AG04449 (cell line): ENCODE measurements at regions not wholly inside any gene's neighbourhood (a gene's known extent, or its start where the extent isn't known, plus 50 kb on each side); places are given as distances from the start of the nearest gene placed in this dataset.
"Not testable (repeated sequence)": the region's sequence is repeated elsewhere in the genome, so short reads cannot be mapped to it uniquely, and the experiment has no call there.

Experiments used
- CTCF ChIA-PET: fragments of 350-600 bp; formaldehyde crosslinking; extraction: SDS; loops from one replicate; lab custom pipeline; 2021; ENCODE audit warnings: antibody characterized with exemption; lab: Yijun Ruan, JAX
- POLR2A ChIA-PET: fragments of 400-600, 350-600 bp; formaldehyde crosslinking; extraction: SDS; loops from one replicate; lab custom pipeline; 2020; ENCODE audit warnings: antibody characterized with exemption, inconsistent platforms; lab: Yijun Ruan, JAX
- DNase-seq: peaks from one replicate; pipeline ENCODE4 v3.0.0-alpha.2; 2010; ENCODE audit warnings: low read depth, low spot score
- H3K4me3 ChIP-seq: 2 replicates; pipeline ENCODE4 v1.5.1; 2011; ENCODE audit warnings: low read depth, mild to moderate bottlenecking, control low read depth, low read length
- CTCF ChIP-seq: IDR thresholded peaks from one replicate; pipeline ENCODE4 v1.5.1; 2011; ENCODE audit warnings: mild to moderate bottlenecking, moderate library complexity, low read length, control low read depth, inconsistent platforms; ENCODE audit not compliant: insufficient read depth; ENCODE audit errors: missing control alignments

- POLR2A ChIA-PET: no interaction called here
- TF ChIP-seq CTCF: no peak
- CTCF ChIA-PET: no interaction called here
- DNase-seq: no peak
- H3K4me3 ChIP-seq: no peak overlapping the region
Observed at GRCh38 chr14:106549064-106549463, 1022.7 kb downstream of the TMEM121 start.

- POLR2A ChIA-PET: no interaction called here
- TF ChIP-seq CTCF: no peak
Observed at GRCh38 chr14:106551265-106551664, 1024.9 kb downstream of the TMEM121 start.

GRCh38 chr14:106556211-106556610, 1029.8 kb downstream of the TMEM121 start:
- DNase-seq, POLR2A ChIA-PET, H3K4me3 ChIP-seq, CTCF ChIA-PET: not testable (repeated sequence)

More at GRCh38 chr14:106551265-106551664, 1024.9 kb downstream of the TMEM121 start:
- no peak for DNase-seq
- CTCF ChIA-PET: no interaction called here
- no peak overlapping the region for H3K4me3 ChIP-seq

- ChIA-PET POLR2A (no interaction called here), CTCF (no interaction called here)
- no peak for DNase-seq
- TF ChIP-seq CTCF: no peak
- no peak overlapping the region for H3K4me3 ChIP-seq
Observed at GRCh38 chr14:106556665-106557289, 1030.4 kb downstream of the TMEM121 start.

- ChIA-PET POLR2A (no interaction called here), CTCF (no interaction called here)
- no peak for TF ChIP-seq CTCF
- DNase-seq: no peak
- no peak overlapping the region for H3K4me3 ChIP-seq
Observed at GRCh38 chr14:106562451-106562850, 1036.1 kb downstream of the TMEM121 start.

- DNase-seq: no peak
- H3K4me3 ChIP-seq: no peak overlapping the region
- no peak for TF ChIP-seq CTCF
- POLR2A ChIA-PET: no interaction called here
- CTCF ChIA-PET: no interaction called here
Observed at GRCh38 chr14:106564058-106564643, 1037.8 kb downstream of the TMEM121 start.

- ChIA-PET CTCF (no interaction called here), POLR2A (no interaction called here)
- DNase-seq: no peak
- H3K4me3 ChIP-seq: no peak overlapping the region
- TF ChIP-seq CTCF: no peak
Observed at GRCh38 chr14:106578481-106578880, 1052.1 kb downstream of the TMEM121 start.
